OCI-LY1 (cell line): ENCODE measurements at regions not wholly inside any gene's neighbourhood (a gene's known extent, or its start where the extent isn't known, plus 50 kb on each side); places are given as distances from the start of the nearest gene placed in this dataset.

Experiments
- H2AFZ ChIP-seq: fragments of 200-600 bp; sonication (generic), shearing (Covaris generic); 2 replicates; pipeline ENCODE4 v1.6.0; 2014; ENCODE audit warnings: antibody characterized with exemption, mild to moderate bottlenecking, low read length
- H3F3A ChIP-seq: fragments of 200-600 bp; sonication (generic), shearing (Covaris generic); 2 replicates; pipeline ENCODE4 v1.6.0; 2014; ENCODE audit warnings: mild to moderate bottlenecking, antibody characterized with exemption, low read length, moderate library complexity; ENCODE audit not compliant: insufficient read depth
- H3K27ac ChIP-seq: fragments of 200-600 bp; sonication (generic); 2 replicates; pipeline ENCODE4 v1.5.1; 2014; ENCODE audit warnings: low read length, mixed run types, mild to moderate bottlenecking, low read depth; ENCODE audit not compliant: poor library complexity, severe bottlenecking
- H3K27me3 ChIP-seq: fragments of 200-600 bp; sonication (generic); 2 replicates; pipeline ENCODE4 v1.6.0; 2014; ENCODE audit warnings: antibody characterized with exemption, mild to moderate bottlenecking, low read length, moderate library complexity; ENCODE audit not compliant: insufficient read depth
- H3K36me3 ChIP-seq: fragments of 200-600 bp; sonication (generic); 2 replicates; pipeline ENCODE4 v1.6.1; 2014; ENCODE audit warnings: mild to moderate bottlenecking, antibody characterized with exemption, low read length, moderate library complexity, mixed read lengths; ENCODE audit not compliant: insufficient read depth
- H3K4me1 ChIP-seq: fragments of 200-600 bp; sonication (generic); 2 replicates; pipeline ENCODE4 v1.5.1; 2014; ENCODE audit warnings: mild to moderate bottlenecking, low read length, moderate library complexity; ENCODE audit not compliant: insufficient read depth, severe bottlenecking
- H3K4me2 ChIP-seq: fragments of 200-600 bp; sonication (generic), shearing (Covaris generic); 2 replicates; pipeline ENCODE4 v1.6.1; 2014; ENCODE audit warnings: low read length
- H3K4me3 ChIP-seq: fragments of 200-600 bp; sonication (generic); 2 replicates; pipeline ENCODE4 v1.5.1; 2014; ENCODE audit warnings: low read length, low read depth, mild to moderate bottlenecking, mixed read lengths; ENCODE audit not compliant: poor library complexity, severe bottlenecking
- H3K79me2 ChIP-seq: fragments of 200-600 bp; shearing (Covaris generic); 2 replicates; pipeline ENCODE4 v1.6.1; 2016; ENCODE audit warnings: mixed run types, low read length, mixed read lengths; ENCODE audit not compliant: insufficient read depth
- H3K9ac ChIP-seq: fragments of 200-600 bp; sonication (generic), shearing (Covaris generic); 2 replicates; pipeline ENCODE4 v1.6.1; 2014; ENCODE audit warnings: mild to moderate bottlenecking, low read length, mixed read lengths
- H3K9me2 ChIP-seq: fragments of 200-600 bp; sonication (generic), shearing (Covaris generic); 2 replicates; pipeline ENCODE4 v1.6.1; 2014; ENCODE audit warnings: low read depth, mild to moderate bottlenecking, low read length, mixed read lengths
- H3K9me3 ChIP-seq: fragments of 200-600 bp; shearing (Covaris generic); 2 replicates; pipeline ENCODE4 v1.6.1; 2014; ENCODE audit warnings: low read length, mixed read lengths
- H4K20me1 ChIP-seq: fragments of 200-600 bp; sonication (generic), shearing (Covaris generic); 2 replicates; pipeline ENCODE4 v1.6.0; 2016; ENCODE audit warnings: mild to moderate bottlenecking, low read length; ENCODE audit not compliant: insufficient read depth
- EZH2 ChIP-seq: fragments of 200-600 bp; sonication (generic), shearing (Covaris generic); IDR thresholded peaks from 2 replicates; pipeline ENCODE4 v1.8.0; 2017; ENCODE audit warnings: borderline replicate concordance, mixed run types, mild to moderate bottlenecking, antibody characterized with exemption, low read length, moderate library complexity, mixed read lengths
- TF ChIP-seq, protein P1 (sequence below): fragments of 200-600 bp; sonication (generic), shearing (Covaris generic); IDR thresholded peaks from 2 replicates; pipeline ENCODE4 v1.5.1; 2017; ENCODE audit warnings: mild to moderate bottlenecking, antibody characterized with exemption, low read length, moderate library complexity, mixed read lengths

DNA sequence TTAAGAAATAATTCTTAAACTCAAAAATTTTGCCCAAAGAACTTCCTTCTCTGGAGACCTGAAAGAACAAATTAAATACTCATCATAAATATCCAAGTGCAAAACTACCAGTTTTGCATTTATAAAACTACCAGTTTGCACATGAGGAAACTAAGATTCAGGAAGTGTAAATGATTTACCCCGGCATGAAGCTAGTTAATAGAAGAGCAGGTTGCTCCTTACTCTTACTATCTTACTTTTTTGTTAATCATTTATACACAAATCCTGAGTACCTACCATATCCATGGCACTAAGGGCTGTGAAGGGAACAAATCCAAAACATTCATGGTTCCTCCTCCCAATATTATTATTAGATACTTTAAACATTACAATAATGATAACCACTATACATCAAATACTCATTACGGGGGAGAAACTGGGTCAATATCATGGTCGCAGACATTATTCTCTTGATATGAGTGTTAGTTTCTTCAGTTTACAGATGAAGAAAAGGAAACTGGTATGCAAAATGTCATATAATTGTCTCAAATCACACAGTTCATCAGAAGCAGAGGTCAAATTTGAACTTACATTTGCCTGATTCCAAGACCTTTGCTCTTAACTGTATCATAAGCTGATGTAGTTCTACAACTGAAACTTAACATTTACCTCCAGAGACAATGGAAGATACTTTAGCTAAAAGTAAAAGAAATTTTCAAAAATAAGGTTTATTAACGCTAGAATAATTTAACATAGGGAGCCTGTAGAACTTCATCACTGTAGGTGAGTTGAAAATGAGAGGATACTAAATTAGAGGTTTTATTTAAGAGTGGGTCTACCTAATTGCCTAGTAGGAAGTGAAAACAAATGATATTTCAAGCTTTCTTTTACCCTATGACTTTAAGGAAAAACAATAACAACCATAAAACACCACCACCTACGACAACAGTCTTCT, 74.5 kb downstream of the FAM76B start:
- Histone ChIP-seq H3K4me1 (no peaks in the 10 kb centered on the region), H3K36me3 (no peaks in the 10 kb centered on the region), H3F3A (no peaks in the 10 kb centered on the region), H3K27ac (no peak overlapping the region), H3K9ac (no peak overlapping the region), H3K27me3 (no peaks in the 10 kb centered on the region), H3K9me2 (no peaks in the 10 kb centered on the region), H3K4me3 (no peak overlapping the region), H2AFZ (no peak overlapping the region), H3K79me2 (no peaks in the 10 kb centered on the region), H4K20me1 (no peaks in the 10 kb centered on the region), H3K9me3 (no peaks in the 10 kb centered on the region), H3K4me2 (no peak overlapping the region)
- TF ChIP-seq, protein P1, sequence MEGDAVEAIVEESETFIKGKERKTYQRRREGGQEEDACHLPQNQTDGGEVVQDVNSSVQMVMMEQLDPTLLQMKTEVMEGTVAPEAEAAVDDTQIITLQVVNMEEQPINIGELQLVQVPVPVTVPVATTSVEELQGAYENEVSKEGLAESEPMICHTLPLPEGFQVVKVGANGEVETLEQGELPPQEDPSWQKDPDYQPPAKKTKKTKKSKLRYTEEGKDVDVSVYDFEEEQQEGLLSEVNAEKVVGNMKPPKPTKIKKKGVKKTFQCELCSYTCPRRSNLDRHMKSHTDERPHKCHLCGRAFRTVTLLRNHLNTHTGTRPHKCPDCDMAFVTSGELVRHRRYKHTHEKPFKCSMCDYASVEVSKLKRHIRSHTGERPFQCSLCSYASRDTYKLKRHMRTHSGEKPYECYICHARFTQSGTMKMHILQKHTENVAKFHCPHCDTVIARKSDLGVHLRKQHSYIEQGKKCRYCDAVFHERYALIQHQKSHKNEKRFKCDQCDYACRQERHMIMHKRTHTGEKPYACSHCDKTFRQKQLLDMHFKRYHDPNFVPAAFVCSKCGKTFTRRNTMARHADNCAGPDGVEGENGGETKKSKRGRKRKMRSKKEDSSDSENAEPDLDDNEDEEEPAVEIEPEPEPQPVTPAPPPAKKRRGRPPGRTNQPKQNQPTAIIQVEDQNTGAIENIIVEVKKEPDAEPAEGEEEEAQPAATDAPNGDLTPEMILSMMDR = no peak
- no peak for TF ChIP-seq EZH2

DNA sequence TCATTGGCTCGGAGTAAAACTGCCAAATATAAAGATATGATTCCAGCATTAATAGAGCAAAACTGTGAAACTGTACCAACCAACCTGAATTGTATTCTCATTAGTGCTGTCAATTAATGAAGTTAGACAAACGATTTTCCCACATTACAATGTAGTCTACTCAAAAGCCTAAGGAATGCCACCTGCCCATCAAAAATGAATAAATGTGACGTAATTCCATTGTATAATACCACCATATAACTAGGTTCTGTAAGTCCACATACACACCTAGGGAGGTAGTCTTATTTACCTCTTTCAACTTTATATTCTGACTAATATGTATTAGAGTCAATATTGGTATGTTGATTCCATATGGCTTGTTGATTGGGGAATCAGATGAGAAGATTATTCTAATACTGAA, 76.2 kb downstream of the FAM76B start:
- H3K9me2 ChIP-seq = no peaks in the 10 kb centered on the region
- no peaks in the 10 kb centered on the region for H3K36me3 ChIP-seq
- H3K27me3 ChIP-seq = no peaks in the 10 kb centered on the region
- H3F3A ChIP-seq = no peaks in the 10 kb centered on the region
- H3K9me3 ChIP-seq = no peaks in the 10 kb centered on the region
- H3K27ac ChIP-seq = no peak overlapping the region
- no peaks in the 10 kb centered on the region for H3K79me2 ChIP-seq
- TF ChIP-seq, protein P1 = no peak
- no peak for TF ChIP-seq EZH2
- no peak overlapping the region for H2AFZ ChIP-seq
- no peak overlapping the region for H3K9ac ChIP-seq
- H3K4me2 ChIP-seq = no peak overlapping the region
- no peak overlapping the region for H3K4me3 ChIP-seq
- H3K4me1 ChIP-seq = no peaks in the 10 kb centered on the region
- no peaks in the 10 kb centered on the region for H4K20me1 ChIP-seq

GRCh38 chr11:95711945-95712221, 77.7 kb downstream of the FAM76B start:
- Histone ChIP-seq H3K4me2 (no peak overlapping the region), H3K27ac (no peak overlapping the region), H2AFZ (no peak overlapping the region)

More at GRCh38 chr11:95711945-95712221, 77.7 kb downstream of the FAM76B start:
- H3K36me3 ChIP-seq = no peaks in the 10 kb centered on the region
- H3K9me2 ChIP-seq = no peaks in the 10 kb centered on the region
- H3K4me3 ChIP-seq = no peak overlapping the region
- H3F3A ChIP-seq = no peaks in the 10 kb centered on the region
- no peaks in the 10 kb centered on the region for H3K4me1 ChIP-seq
- no peak for TF ChIP-seq EZH2
- TF ChIP-seq, protein P1 = no peak
- H4K20me1 ChIP-seq = no peaks in the 10 kb centered on the region
- no peaks in the 10 kb centered on the region for H3K27me3 ChIP-seq
- no peak overlapping the region for H3K9ac ChIP-seq
- no peaks in the 10 kb centered on the region for H3K9me3 ChIP-seq
- no peaks in the 10 kb centered on the region for H3K79me2 ChIP-seq
